ENCODE measurements at regions not wholly inside any gene's neighbourhood (a gene's known extent, or its start where the extent isn't known, plus 50 kb on each side); places are given as distances from the start of the nearest gene placed in this dataset.

- H3K4me3 Mint-ChIP-seq: no peak overlapping the region
- H3K4me1 Mint-ChIP-seq: no peaks in the 10 kb centered on the region
- H3K36me3 Mint-ChIP-seq: no peaks in the 10 kb centered on the region
- H3K4me1 ChIP-seq (ENCODE audit: control insufficient read depth, insufficient read depth, low read length, poor library complexity, severe bottlenecking): no peaks in the 10 kb centered on the region
- H3K27me3 ChIP-seq (ENCODE audit: control insufficient read depth, insufficient read depth, low read length): no peaks in the 10 kb centered on the region
- ATAC-seq (ENCODE audit: low read depth in 2 of 2): no peak
- H3K9me3 Mint-ChIP-seq: no peaks in the 10 kb centered on the region
- no peaks in the 10 kb centered on the region for H3K9me3 ChIP-seq (ENCODE audit: control insufficient read depth in 2 of 2, low read length in 2 of 2)
- DNase-seq: no peak
- H3K36me3 ChIP-seq (ENCODE audit: control insufficient read depth, insufficient read depth, low read length): no peaks in the 10 kb centered on the region
- H3K27ac Mint-ChIP-seq: no peak overlapping the region
- H3K27ac ChIP-seq (ENCODE audit: insufficient read depth, low read length, poor library complexity, severe bottlenecking): no peak overlapping the region
- no peak overlapping the region for H3K4me3 ChIP-seq (ENCODE audit: low read depth, low read length)
- no peaks in the 10 kb centered on the region for H3K27me3 Mint-ChIP-seq
Measured at GRCh38 chrX:3230496-3230895, 116.0 kb downstream of the MXRA5 start.

GRCh38 chrX:3227526-3227925, 118.9 kb downstream of the MXRA5 start:
- DNase-seq (no peak), ATAC-seq (ENCODE audit: low read depth in 2 of 2) (no peak)
- no peak overlapping the region for H3K4me3 Mint-ChIP-seq
- no peaks in the 10 kb centered on the region for H3K4me1 ChIP-seq (ENCODE audit: control insufficient read depth, insufficient read depth, low read length, poor library complexity, severe bottlenecking)
- no peak overlapping the region for H3K27ac Mint-ChIP-seq
- no peaks in the 10 kb centered on the region for H3K9me3 ChIP-seq (ENCODE audit: control insufficient read depth in 2 of 2, low read length in 2 of 2)
- no peaks in the 10 kb centered on the region for H3K4me1 Mint-ChIP-seq
- no peak overlapping the region for H3K4me3 ChIP-seq (ENCODE audit: low read depth, low read length)
- no peaks in the 10 kb centered on the region for H3K27me3 Mint-ChIP-seq
- no peak overlapping the region for H3K27ac ChIP-seq (ENCODE audit: insufficient read depth, low read length, poor library complexity, severe bottlenecking)
- no peaks in the 10 kb centered on the region for H3K27me3 ChIP-seq (ENCODE audit: control insufficient read depth, insufficient read depth, low read length)
- H3K9me3 Mint-ChIP-seq: peaks cover 0 to 2% (median 0%) of the 10 kb centered on the region in 7 donors
- no peaks in the 10 kb centered on the region for H3K36me3 ChIP-seq (ENCODE audit: control insufficient read depth, insufficient read depth, low read length)
- H3K36me3 Mint-ChIP-seq: no peaks in the 10 kb centered on the region

- peaks cover 0 to 2% (median 0%) of the 10 kb centered on the region in 7 donors for H3K9me3 Mint-ChIP-seq
- Histone ChIP-seq H3K27me3 (ENCODE audit: control insufficient read depth, insufficient read depth, low read length) (no peaks in the 10 kb centered on the region), H3K27ac (ENCODE audit: insufficient read depth, low read length, poor library complexity, severe bottlenecking) (no peak overlapping the region), H3K36me3 (ENCODE audit: control insufficient read depth, insufficient read depth, low read length) (no peaks in the 10 kb centered on the region), H3K9me3 (ENCODE audit: control insufficient read depth in 2 of 2, low read length in 2 of 2) (no peaks in the 10 kb centered on the region), H3K4me3 (ENCODE audit: low read depth, low read length) (no peak overlapping the region), H3K4me1 (ENCODE audit: control insufficient read depth, insufficient read depth, low read length, poor library complexity, severe bottlenecking) (no peaks in the 10 kb centered on the region)
- no peaks in the 10 kb centered on the region for H3K36me3 Mint-ChIP-seq
- no peaks in the 10 kb centered on the region for H3K4me1 Mint-ChIP-seq
- no peak overlapping the region for H3K27ac Mint-ChIP-seq
- no peak for ATAC-seq (ENCODE audit: low read depth in 2 of 2)
- no peak for DNase-seq
- H3K4me3 Mint-ChIP-seq: no peak overlapping the region
- H3K27me3 Mint-ChIP-seq: no peaks in the 10 kb centered on the region
Measured at GRCh38 chrX:3226087-3226486, 120.4 kb downstream of the MXRA5 start.

GRCh38 chrX:3221643-3222042, 124.8 kb downstream of the MXRA5 start:
- no peaks in the 10 kb centered on the region for H3K4me1 ChIP-seq (ENCODE audit: control insufficient read depth, insufficient read depth, low read length, poor library complexity, severe bottlenecking)
- H3K4me3 Mint-ChIP-seq: no peak overlapping the region
- peaks cover 0 to 4% (median 0%) of the 10 kb centered on the region in 7 donors for H3K9me3 Mint-ChIP-seq
- no peaks in the 10 kb centered on the region for H3K9me3 ChIP-seq (ENCODE audit: control insufficient read depth in 2 of 2, low read length in 2 of 2)
- no peak for ATAC-seq (ENCODE audit: low read depth in 2 of 2)
- no peaks in the 10 kb centered on the region for H3K36me3 ChIP-seq (ENCODE audit: control insufficient read depth, insufficient read depth, low read length)
- no peak for DNase-seq
- H3K27me3 Mint-ChIP-seq: no peaks in the 10 kb centered on the region
- no peaks in the 10 kb centered on the region for H3K27me3 ChIP-seq (ENCODE audit: control insufficient read depth, insufficient read depth, low read length)
- no peak overlapping the region for H3K4me3 ChIP-seq (ENCODE audit: low read depth, low read length)
- no peak overlapping the region for H3K27ac ChIP-seq (ENCODE audit: insufficient read depth, low read length, poor library complexity, severe bottlenecking)
- H3K27ac Mint-ChIP-seq: no peak overlapping the region
- no peaks in the 10 kb centered on the region for H3K36me3 Mint-ChIP-seq
- no peaks in the 10 kb centered on the region for H3K4me1 Mint-ChIP-seq

- no peak for ATAC-seq (ENCODE audit: low read depth in 2 of 2)
- Mint-ChIP-seq H3K27me3 (no peaks in the 10 kb centered on the region), H3K36me3 (no peaks in the 10 kb centered on the region), H3K27ac (no peak overlapping the region), H3K9me3 (peaks cover 0 to 4% (median 1%) of the 10 kb centered on the region in 7 donors), H3K4me3 (no peak overlapping the region), H3K4me1 (no peaks in the 10 kb centered on the region)
- Histone ChIP-seq H3K4me3 (ENCODE audit: low read depth, low read length) (no peak overlapping the region), H3K36me3 (ENCODE audit: control insufficient read depth, insufficient read depth, low read length) (no peaks in the 10 kb centered on the region), H3K27me3 (ENCODE audit: control insufficient read depth, insufficient read depth, low read length) (no peaks in the 10 kb centered on the region), H3K27ac (ENCODE audit: insufficient read depth, low read length, poor library complexity, severe bottlenecking) (no peak overlapping the region), H3K4me1 (ENCODE audit: control insufficient read depth, insufficient read depth, low read length, poor library complexity, severe bottlenecking) (no peaks in the 10 kb centered on the region), H3K9me3 (ENCODE audit: control insufficient read depth in 2 of 2, low read length in 2 of 2) (no peaks in the 10 kb centered on the region)
- no peak for DNase-seq
Measured at GRCh38 chrX:3219667-3220066, 126.8 kb downstream of the MXRA5 start.

- no peak overlapping the region for H3K4me3 Mint-ChIP-seq
Measured at GRCh38 chrX:3219231-3219630, 127.2 kb downstream of the MXRA5 start.

GRCh38 chrX:3218442-3218841, 128.0 kb downstream of the MXRA5 start:
- Mint-ChIP-seq H3K27me3 (no peaks in the 10 kb centered on the region), H3K9me3 (peaks cover 0 to 8% (median 3%) of the 10 kb centered on the region in 7 donors), H3K4me3 (peak overlapping the region in 1 of 4 donors; percentile 63), H3K27ac (no peak overlapping the region), H3K36me3 (no peaks in the 10 kb centered on the region), H3K4me1 (no peaks in the 10 kb centered on the region)
- no peaks in the 10 kb centered on the region for H3K27me3 ChIP-seq (ENCODE audit: control insufficient read depth, insufficient read depth, low read length)
- no peaks in the 10 kb centered on the region for H3K9me3 ChIP-seq (ENCODE audit: control insufficient read depth in 2 of 2, low read length in 2 of 2)
- no peaks in the 10 kb centered on the region for H3K36me3 ChIP-seq (ENCODE audit: control insufficient read depth, insufficient read depth, low read length)
- DNase-seq: no peak
- H3K4me3 ChIP-seq (ENCODE audit: low read depth, low read length): no peak overlapping the region
- H3K27ac ChIP-seq (ENCODE audit: insufficient read depth, low read length, poor library complexity, severe bottlenecking): no peak overlapping the region
- H3K4me1 ChIP-seq (ENCODE audit: control insufficient read depth, insufficient read depth, low read length, poor library complexity, severe bottlenecking): no peaks in the 10 kb centered on the region
- ATAC-seq (ENCODE audit: low read depth in 2 of 2): no peak

More at GRCh38 chrX:3219231-3219630, 127.2 kb downstream of the MXRA5 start:
- H3K36me3 ChIP-seq (ENCODE audit: control insufficient read depth, insufficient read depth, low read length): no peaks in the 10 kb centered on the region
- no peaks in the 10 kb centered on the region for H3K9me3 ChIP-seq (ENCODE audit: control insufficient read depth in 2 of 2, low read length in 2 of 2)
- no peak for ATAC-seq (ENCODE audit: low read depth in 2 of 2)
- no peaks in the 10 kb centered on the region for H3K27me3 Mint-ChIP-seq
- H3K36me3 Mint-ChIP-seq: no peaks in the 10 kb centered on the region
- no peak for DNase-seq
- no peaks in the 10 kb centered on the region for H3K27me3 ChIP-seq (ENCODE audit: control insufficient read depth, insufficient read depth, low read length)
- H3K4me1 ChIP-seq (ENCODE audit: control insufficient read depth, insufficient read depth, low read length, poor library complexity, severe bottlenecking): no peaks in the 10 kb centered on the region
- H3K27ac Mint-ChIP-seq: no peak overlapping the region
- no peak overlapping the region for H3K4me3 ChIP-seq (ENCODE audit: low read depth, low read length)
- H3K9me3 Mint-ChIP-seq: peaks cover 0 to 4% (median 3%) of the 10 kb centered on the region in 7 donors
- no peaks in the 10 kb centered on the region for H3K4me1 Mint-ChIP-seq
- no peak overlapping the region for H3K27ac ChIP-seq (ENCODE audit: insufficient read depth, low read length, poor library complexity, severe bottlenecking)

- Histone ChIP-seq H3K27me3 (ENCODE audit: control insufficient read depth, insufficient read depth, low read length) (no peaks in the 10 kb centered on the region), H3K4me3 (ENCODE audit: low read depth, low read length) (no peak overlapping the region), H3K27ac (ENCODE audit: insufficient read depth, low read length, poor library complexity, severe bottlenecking) (no peak overlapping the region), H3K9me3 (ENCODE audit: control insufficient read depth in 2 of 2, low read length in 2 of 2) (no peaks in the 10 kb centered on the region), H3K36me3 (ENCODE audit: control insufficient read depth, insufficient read depth, low read length) (no peaks in the 10 kb centered on the region), H3K4me1 (ENCODE audit: control insufficient read depth, insufficient read depth, low read length, poor library complexity, severe bottlenecking) (no peaks in the 10 kb centered on the region)
- Mint-ChIP-seq H3K4me3 (no peak overlapping the region), H3K27me3 (no peaks in the 10 kb centered on the region), H3K36me3 (no peaks in the 10 kb centered on the region), H3K4me1 (no peaks in the 10 kb centered on the region), H3K9me3 (peaks cover 0 to 8% (median 3%) of the 10 kb centered on the region in 7 donors), H3K27ac (no peak overlapping the region)
- DNase-seq (no peak), ATAC-seq (ENCODE audit: low read depth in 2 of 2) (no peak)
Measured at GRCh38 chrX:3216581-3217180, 129.8 kb downstream of the MXRA5 start.
